B cell (primary cell): ENCODE measurements at regions not wholly inside any gene's neighbourhood (a gene's known extent, or its start where the extent isn't known, plus 50 kb on each side); places are given as distances from the start of the nearest gene placed in this dataset.

Experiments
- ATAC-seq: fragments of 200-7000 bp; cut with Tn5 transposase; one replicate; pipeline ENCODE4 v1.10.0; 2021; ENCODE audit warnings: low read depth, mild to moderate bottlenecking, moderate number of reproducible peaks, moderate library complexity
- CTCF ChIA-PET: fragments of 350-600 bp; sonication (Branson Sonifier 250); formaldehyde crosslinking; loops from one replicate; lab custom pipeline; 2021; ENCODE audit warnings: antibody characterized with exemption, inconsistent platforms; lab: Charles Lee
- POLR2A ChIA-PET: fragments of 350-600 bp; sonication (Branson Sonifier 250); formaldehyde crosslinking; loops from one replicate; lab custom pipeline; 2021; ENCODE audit warnings: antibody characterized with exemption; lab: Charles Lee
- DNase-seq: peaks from one replicate; pipeline ENCODE4 v3.0.0; 2013
- H2AFZ ChIP-seq: 2 replicates; pipeline ENCODE4 v1.6.1; 2012; ENCODE audit warnings: mild to moderate bottlenecking, low read depth, low read length; ENCODE audit not compliant: insufficient read depth, poor library complexity, severe bottlenecking
- H3K27ac ChIP-seq, 2 donors: 1 replicate in 1 of 2; 2 replicates in 1 of 2; pipeline ENCODE4 v1.5.1; 2012 to 2013; ENCODE audit warnings: low read length in 2 of 2, mild to moderate bottlenecking in 2 of 2, moderate library complexity in 1 of 2
- H3K27me3 ChIP-seq, 4 experiments: fragments of 200-600 bp in 1 of 4; sonication (generic) in 1 of 4; replicated peaks in 1 of 4; 1 replicate in 2 of 4; 2 replicates in 2 of 4; pipeline versions ENCODE4 v1.6.1 to v1.7.0; 2013 to 2016; ENCODE audit warnings: low read length in 3 of 4, mild to moderate bottlenecking in 2 of 4, mixed read lengths in 1 of 4, moderate library complexity in 1 of 4; ENCODE audit not compliant: insufficient read depth in 4 of 4, control insufficient read depth in 3 of 4; ENCODE audit errors: control extremely low read depth in 1 of 4
- H3K36me3 ChIP-seq, 2 experiments: replicated peaks in 1 of 2; 1 replicate in 1 of 2; 2 replicates in 1 of 2; pipeline versions ENCODE4 v1.6.1 to v1.7.1; 2013; ENCODE audit warnings: low read length in 1 of 2; ENCODE audit not compliant: insufficient read depth in 2 of 2, control insufficient read depth in 1 of 2; ENCODE audit errors: control extremely low read depth in 1 of 2, extremely low read depth in 1 of 2
- H3K4me1 ChIP-seq, 2 donors: fragments of 200-600 bp in 1 of 2; sonication (generic) in 1 of 2; 1 replicate in 1 of 2; 2 replicates in 1 of 2; pipeline versions ENCODE4 v1.5.1 to v1.6.1; 2013 to 2017; ENCODE audit warnings: low read length in 2 of 2; ENCODE audit not compliant: control insufficient read depth in 2 of 2, insufficient read depth in 2 of 2
- H3K4me2 ChIP-seq: replicated peaks from 2 replicates; pipeline ENCODE3; 2012; ENCODE audit warnings: mild to moderate bottlenecking, low read depth, low read length; ENCODE audit not compliant: poor library complexity, severe bottlenecking
- H3K4me3 ChIP-seq, 5 experiments: fragments of 200-600 bp in 1 of 5; sonication (generic) in 1 of 5; 1 replicate in 3 of 5; 2 replicates in 2 of 5; pipeline versions ENCODE4 v1.5.1 to v1.7.0; 2011 to 2016; ENCODE audit warnings: low read length in 4 of 5, mild to moderate bottlenecking in 4 of 5, low read depth in 2 of 5, control low read depth in 1 of 5, moderate library complexity in 1 of 5; ENCODE audit not compliant: insufficient read depth in 1 of 5; ENCODE audit errors: control extremely low read depth in 1 of 5, extremely low read depth in 1 of 5
- H3K79me2 ChIP-seq: fragments of 200-600 bp; sonication (generic); one replicate; pipeline ENCODE4 v1.6.0; 2016; ENCODE audit warnings: low read length; ENCODE audit not compliant: control insufficient read depth, insufficient read depth
- H3K9ac ChIP-seq: fragments of 200-600 bp; sonication (generic); 2 replicates; pipeline ENCODE4 v1.6.1; 2017; ENCODE audit warnings: mild to moderate bottlenecking, low read length, moderate library complexity
- H3K9me3 ChIP-seq, 3 donors: one replicate each; pipeline versions ENCODE4 v1.6.1 to v1.7.1; 2013; ENCODE audit warnings: low read length in 2 of 3; ENCODE audit not compliant: control insufficient read depth in 2 of 3, insufficient read depth in 1 of 3; ENCODE audit errors: control extremely low read depth in 1 of 3
- H4K20me1 ChIP-seq: 2 replicates; pipeline ENCODE4 v1.6.0; 2012; ENCODE audit warnings: mild to moderate bottlenecking, low read length; ENCODE audit not compliant: insufficient read depth, control insufficient read depth, poor library complexity, severe bottlenecking
- H3K27ac Mint-ChIP-seq: one replicate; pipeline ENCODE4 v1.8.0; 2021; ENCODE audit warnings: mixed read lengths
- H3K27me3 Mint-ChIP-seq: one replicate; pipeline ENCODE4 v1.8.0; 2021; ENCODE audit warnings: mixed read lengths
- H3K4me1 Mint-ChIP-seq: one replicate; pipeline ENCODE4 v1.8.0; 2021; ENCODE audit warnings: mixed read lengths
- H3K4me3 Mint-ChIP-seq: one replicate; pipeline ENCODE4 v1.8.0; 2021; ENCODE audit warnings: mixed read lengths
- H3K9me3 Mint-ChIP-seq: one replicate; pipeline ENCODE4 v1.8.0; 2022; ENCODE audit warnings: mixed read lengths; ENCODE audit not compliant: insufficient read depth
- CTCF ChIP-seq: fragments of 200-600 bp; IDR thresholded peaks from one replicate; pipeline ENCODE4 v1.8.0; 2022; ENCODE audit warnings: antibody characterized with exemption, mild to moderate bottlenecking
- EZH2 ChIP-seq: IDR thresholded peaks from 2 replicates; pipeline ENCODE4 v1.6.1; 2012; ENCODE audit warnings: borderline replicate concordance, low read depth, mild to moderate bottlenecking, moderate library complexity, low read length; ENCODE audit not compliant: insufficient read depth, poor library complexity, severe bottlenecking
- WGBS: methylation state at CpG from one replicate; pipeline ENCODE4 v1.1.5; 2013; ENCODE audit warnings: missing lambda C conversion rate; ENCODE audit not compliant: insufficient coverage; 5-methylcytosine and 5-hydroxymethylcytosine counted together
- intact Hi-C: fragments of 100-400 bp; cut with micrococcal nuclease; formaldehyde crosslinking; loops from one replicate; pipeline ENCODE4 v1.10.0; 2022

- Mint-ChIP-seq H3K4me1 (no peaks in the 10 kb centered on the region), H3K4me3 (no peak overlapping the region), H3K27ac (no peak overlapping the region), H3K9me3 (no peaks in the 10 kb centered on the region), H3K27me3 (no peaks in the 10 kb centered on the region)
- H2AFZ ChIP-seq: no peak overlapping the region
- no peaks in the 10 kb centered on the region for H3K79me2 ChIP-seq
- TF ChIP-seq CTCF (no peak), EZH2 (no peak)
- ChIA-PET CTCF (no interaction called here), POLR2A (no interaction called here)
- no peak overlapping the region for H3K4me3 ChIP-seq
- H3K4me1 ChIP-seq: no peaks in the 10 kb centered on the region
- intact Hi-C loops: no loop called here
- H3K4me2 ChIP-seq: no peak overlapping the region
- WGBS: 79% methylated on average over 4 of the region's 8 CpGs
- ATAC-seq (no peak), DNase-seq (no peak)
- peaks cover 0 to 3% (median 0%) of the 10 kb centered on the region in 3 donors for H3K9me3 ChIP-seq
- no peak overlapping the region for H3K9ac ChIP-seq
- H4K20me1 ChIP-seq: no peaks in the 10 kb centered on the region
- H3K27me3 ChIP-seq: no peaks in the 10 kb centered on the region
- no peak overlapping the region for H3K27ac ChIP-seq
- H3K36me3 ChIP-seq: no peaks in the 10 kb centered on the region
Observed at GRCh38 chr2:104043864-104044263, 810.1 kb upstream of the POU3F3 start.

GRCh38 chr2:104045071-104045470, 808.8 kb upstream of the POU3F3 start:
- Histone ChIP-seq H3K9ac (no peak overlapping the region), H3K9me3 (peaks cover 0 to 3% (median 0%) of the 10 kb centered on the region in 3 donors), H3K27ac (no peak overlapping the region), H3K4me3 (no peak overlapping the region), H4K20me1 (no peaks in the 10 kb centered on the region), H3K27me3 (no peaks in the 10 kb centered on the region), H3K4me1 (no peaks in the 10 kb centered on the region), H3K79me2 (no peaks in the 10 kb centered on the region), H3K36me3 (no peaks in the 10 kb centered on the region), H3K4me2 (no peak overlapping the region), H2AFZ (no peak overlapping the region)
- no peak for TF ChIP-seq EZH2
- no peak for TF ChIP-seq CTCF
- ATAC-seq (no peak), DNase-seq (no peak)
- WGBS: no CpG with 5 or more reads among the region's 5 CpGs
- Mint-ChIP-seq H3K4me3 (no peak overlapping the region), H3K4me1 (no peaks in the 10 kb centered on the region), H3K9me3 (no peaks in the 10 kb centered on the region), H3K27ac (no peak overlapping the region), H3K27me3 (no peaks in the 10 kb centered on the region)
- intact Hi-C loops: no loop called here
- CTCF ChIA-PET: no interaction called here
- POLR2A ChIA-PET: no interaction called here
